ENCODE measurements at regions not wholly inside any gene's neighbourhood (a gene's known extent, or its start where the extent isn't known, plus 50 kb on each side); places are given as distances from the start of the nearest gene placed in this dataset.

DNA sequence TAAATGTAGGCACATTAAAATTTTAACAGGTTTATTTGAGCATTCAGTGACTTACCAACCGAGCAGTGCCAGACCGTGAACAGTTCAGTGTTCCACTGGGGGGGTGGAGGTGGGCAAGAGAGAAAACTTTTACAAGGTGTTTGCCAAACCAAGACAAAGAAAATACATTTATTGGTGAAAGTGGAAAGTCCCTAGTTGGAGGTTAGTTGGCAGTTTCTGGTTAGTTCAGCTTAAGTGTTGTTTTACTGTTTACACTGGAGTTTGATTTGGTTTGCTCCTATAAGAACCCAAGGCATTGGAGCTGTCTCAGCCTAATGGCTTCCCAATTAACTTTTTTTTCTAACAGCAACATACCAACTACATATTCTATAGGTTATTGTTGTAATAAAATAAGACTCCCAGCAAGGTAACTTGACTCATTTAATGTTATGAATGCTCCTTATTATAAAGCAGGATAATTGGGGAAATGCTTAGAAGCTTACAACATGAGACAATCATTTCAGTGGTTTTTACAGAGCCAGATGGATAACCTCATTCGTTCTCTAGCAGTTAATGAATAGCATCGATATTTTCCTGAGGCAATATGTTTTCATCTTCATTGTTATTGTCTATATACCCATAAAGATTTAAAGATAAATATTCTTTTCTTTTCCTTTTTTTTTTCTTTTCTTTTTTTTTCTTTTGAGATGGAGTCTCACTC lies 115.8 kb downstream of the ETNK1 start:
- DNase-seq: no peak

- no peak for DNase-seq
Observed at GRCh38 chr12:22743700-22744099, 118.7 kb downstream of the ETNK1 start.

- DNase-seq: no peak
Observed at GRCh38 chr12:22744197-22744596, 119.2 kb downstream of the ETNK1 start.

- DNase-seq: no peak
Observed at GRCh38 chr12:22746720-22747119, 121.7 kb downstream of the ETNK1 start.

- DNase-seq: no peak
Observed at GRCh38 chr12:22755629-22756028, 130.7 kb downstream of the ETNK1 start.

- DNase-seq: no peak
Observed at GRCh38 chr12:22759769-22760674, 135.1 kb downstream of the ETNK1 start.

DNA sequence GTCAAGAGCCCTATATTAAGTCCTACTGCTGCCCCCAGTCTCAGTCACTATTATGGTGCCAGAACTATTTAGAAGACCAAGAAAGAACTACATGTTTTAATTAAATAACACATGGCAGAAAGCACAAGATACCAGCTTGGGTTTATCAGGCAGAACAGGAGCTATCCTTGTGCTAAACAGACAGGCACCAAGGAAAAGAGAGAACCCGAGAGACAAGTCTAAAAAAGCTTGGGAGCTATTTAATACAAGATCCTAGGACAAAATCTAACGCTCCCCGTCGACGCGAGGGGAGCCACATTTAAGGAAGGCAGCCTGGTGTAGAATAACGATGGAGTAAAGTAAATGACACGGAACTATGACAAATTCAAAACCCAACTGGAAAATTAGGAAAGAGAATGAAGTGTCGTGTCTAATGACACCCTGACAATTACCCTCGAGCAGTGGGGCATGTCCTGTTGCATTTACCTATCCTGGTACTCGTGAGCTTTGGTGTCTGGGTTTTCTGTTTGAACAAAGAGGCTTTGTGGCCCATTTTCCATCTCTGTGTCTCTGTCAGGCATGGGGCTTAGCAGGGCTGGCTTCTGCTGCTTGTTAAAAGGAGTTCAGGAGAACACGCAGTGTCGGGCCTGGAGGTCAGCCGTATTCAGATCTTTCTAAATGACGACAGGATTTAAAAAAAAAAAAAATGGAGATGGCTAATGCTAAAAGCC lies 140.6 kb downstream of the ETNK1 start:
- DNase-seq: no peak

- DNase-seq: no peak
Observed at GRCh38 chr12:22766911-22767420, 142.0 kb downstream of the ETNK1 start.

DNA sequence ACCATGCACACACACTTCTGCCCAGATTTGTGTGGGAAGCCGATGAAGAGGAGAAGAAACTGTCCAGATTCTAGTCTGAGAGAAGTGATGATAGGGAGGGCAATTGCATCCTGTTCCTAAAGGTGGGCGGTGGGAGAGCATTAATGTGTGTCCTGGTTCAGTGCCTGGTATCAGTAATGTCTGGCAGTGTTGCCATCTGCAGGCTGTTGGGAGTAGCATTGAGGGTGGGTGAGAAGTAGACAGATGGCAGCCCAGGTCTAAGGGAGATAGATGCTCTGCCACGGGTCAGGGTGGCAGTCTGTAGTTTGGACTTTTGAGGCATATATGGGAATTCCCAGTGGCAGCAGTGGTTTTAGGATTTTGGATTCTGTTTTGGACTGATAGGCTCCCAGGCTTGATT lies 156.4 kb downstream of the ETNK1 start:
- no peak for DNase-seq

- DNase-seq: no peak
Observed at GRCh38 chr12:22787557-22787956, 162.6 kb downstream of the ETNK1 start.

GRCh38 chr12:22788913-22789312 lies 163.9 kb downstream of the ETNK1 start:
- DNase-seq: no peak

GRCh38 chr12:22792138-22792537 lies 167.2 kb downstream of the ETNK1 start:
- DNase-seq: no peak

DNA sequence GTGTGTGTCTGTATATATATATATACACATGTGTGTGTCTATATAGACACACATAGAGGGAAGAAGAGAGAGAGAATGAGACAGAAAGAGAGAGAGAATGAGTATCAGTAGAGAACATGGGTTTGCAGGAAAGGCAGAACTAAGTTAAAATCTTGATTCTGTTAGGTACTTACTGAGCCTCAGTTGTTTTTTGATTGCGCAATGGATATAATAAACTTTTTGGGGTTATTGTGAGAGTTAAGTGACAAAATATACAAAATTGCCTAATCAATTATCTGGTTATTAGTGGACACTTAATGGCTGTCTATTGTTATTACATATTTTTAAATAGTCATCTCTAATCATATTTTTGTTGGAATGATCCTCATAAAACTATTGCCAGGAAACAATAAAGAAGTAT lies 169.0 kb downstream of the ETNK1 start:
- no peak for DNase-seq

DNA sequence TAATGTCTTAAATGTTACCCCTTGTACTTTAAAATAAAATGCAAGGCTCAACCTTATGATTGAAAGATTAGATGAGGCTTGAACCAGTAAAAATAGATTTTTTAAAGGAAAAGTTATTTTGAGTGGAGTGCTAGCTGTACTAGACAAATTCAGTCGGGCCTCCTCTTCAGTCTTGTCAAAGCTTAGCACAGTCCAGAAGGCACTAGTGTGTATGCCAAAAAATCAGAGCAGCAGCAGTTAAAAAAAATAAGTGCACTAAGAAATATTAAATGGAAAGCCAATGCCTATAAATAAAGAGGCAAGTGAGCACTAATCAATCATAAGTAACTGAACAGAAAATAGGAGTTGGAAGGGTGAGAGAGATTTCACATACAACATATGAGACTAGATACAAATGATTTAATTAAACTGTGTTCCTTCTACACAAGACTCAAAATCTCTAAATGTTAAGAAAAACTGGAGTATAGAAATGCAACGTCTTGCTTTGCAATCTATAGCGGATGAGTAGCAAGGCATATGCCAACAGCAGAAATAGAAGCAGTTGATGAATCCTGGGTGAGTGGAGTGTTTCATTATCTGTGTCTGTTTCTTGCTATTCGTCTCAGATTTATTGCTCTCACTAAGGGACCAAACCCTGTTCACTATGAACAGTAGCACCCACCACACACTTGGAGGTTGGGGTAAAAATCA lies 172.1 kb downstream of the ETNK1 start:
- no peak for DNase-seq

DNA sequence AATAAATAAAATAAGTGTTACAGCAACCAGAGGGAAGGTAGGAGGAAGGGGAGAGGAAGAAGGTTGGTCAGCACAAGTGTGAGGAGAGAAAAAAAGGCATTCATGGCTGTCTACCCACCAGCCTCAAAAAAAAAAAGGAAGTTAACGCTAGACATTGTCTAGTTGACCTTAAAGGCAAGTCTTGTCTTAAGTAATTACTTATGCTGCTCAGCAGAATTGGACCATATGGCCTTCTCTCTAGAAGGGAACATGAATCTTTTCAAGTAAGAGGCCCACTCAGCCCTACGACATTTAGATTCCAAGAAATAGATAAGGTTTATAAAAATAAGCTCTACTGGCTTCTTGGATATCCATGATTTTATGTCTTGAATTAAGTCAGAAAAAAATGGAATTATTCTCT lies 172.7 kb downstream of the ETNK1 start:
- DNase-seq: no peak

- DNase-seq: no peak
Observed at GRCh38 chr12:22798116-22798515, 173.1 kb downstream of the ETNK1 start.

DNA sequence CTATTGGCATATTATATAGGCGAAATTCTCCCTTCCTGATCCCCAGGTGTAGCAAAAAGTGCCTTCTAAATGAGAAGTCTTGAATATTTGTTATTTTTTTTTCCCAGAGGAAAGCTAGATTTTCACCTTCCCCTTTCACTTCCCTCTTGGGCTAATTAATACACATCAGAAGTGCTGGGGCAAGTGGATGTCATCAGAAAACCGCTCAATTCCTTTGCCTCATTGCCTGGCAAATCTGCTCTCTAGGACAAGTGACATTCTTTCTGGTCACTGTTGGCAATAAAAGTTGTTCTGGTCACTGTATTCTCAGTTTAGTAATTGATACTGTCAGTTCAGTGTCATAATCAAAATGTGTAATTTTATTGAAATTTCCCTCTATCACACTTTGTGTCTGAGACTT lies 174.5 kb downstream of the ETNK1 start:
- no peak for DNase-seq

DNA sequence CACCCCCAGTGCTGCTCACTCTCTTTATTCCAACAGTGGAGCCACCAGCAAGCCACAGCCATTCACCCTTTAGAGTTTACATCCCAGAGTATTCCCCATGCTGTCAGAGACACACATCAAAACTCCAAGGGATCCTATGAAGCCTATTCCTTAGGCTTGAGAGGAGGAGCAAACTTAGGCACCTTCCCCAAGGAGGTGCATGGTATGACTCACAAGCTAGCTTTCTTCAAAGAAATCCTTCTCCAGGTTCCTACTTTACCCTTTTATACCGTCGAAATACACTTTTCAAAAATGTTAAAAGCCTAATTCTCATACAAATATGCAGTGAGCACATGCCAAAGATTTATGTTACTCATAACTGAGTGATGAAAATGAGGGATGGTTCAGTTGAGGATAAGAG lies 175.4 kb downstream of the ETNK1 start:
- DNase-seq: no peak

GRCh38 chr12:22802883-22803630 lies 178.1 kb downstream of the ETNK1 start:
- no peak for DNase-seq

GRCh38 chr12:22803725-22804124 lies 178.8 kb downstream of the ETNK1 start:
- no peak for DNase-seq

DNA sequence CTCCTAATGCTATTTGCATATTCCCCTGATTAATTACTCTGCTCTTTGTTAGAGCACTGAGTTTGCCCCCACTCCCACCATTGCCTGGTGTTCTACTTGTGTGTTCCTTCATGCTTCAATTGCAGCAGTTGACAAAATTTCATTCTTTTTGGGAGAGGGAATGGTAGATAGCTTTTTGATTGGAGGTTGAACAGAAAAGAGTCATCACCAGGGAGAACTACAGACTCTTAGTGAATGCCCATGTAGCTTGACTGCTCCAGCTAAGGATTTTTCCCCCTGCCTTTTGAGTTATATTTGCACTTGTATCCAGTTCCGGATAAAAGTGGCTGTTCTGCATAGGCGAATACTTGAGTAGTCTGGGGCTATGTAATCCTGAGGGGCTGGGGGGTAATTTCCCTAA lies 183.9 kb downstream of the ETNK1 start:
- DNase-seq: no peak

GRCh38 chr12:22810036-22810435 lies 185.1 kb downstream of the ETNK1 start:
- DNase-seq: no peak

All from central memory CD4-positive, alpha-beta T cell (primary cell).